Activated CD4-positive, alpha-beta memory T cell treated with anti-CD3 and anti-CD28 coated beads, Interleukin-2, amount 10 ng/mL, durations not matched to agents 7 days and 5 days (primary cell): ENCODE measurements at regions not wholly inside any gene's neighbourhood (a gene's known extent, or its start where the extent isn't known, plus 50 kb on each side); places are given as distances from the start of the nearest gene placed in this dataset.

Source experiments
- CTCF ChIA-PET: fragments of 350-600 bp; sonication (Branson Sonifier 250); formaldehyde crosslinking; loops from one replicate; lab custom pipeline; 2021; ENCODE audit warnings: antibody characterized with exemption, inconsistent platforms; lab: Charles Lee
- POLR2A ChIA-PET: fragments of 350-600 bp; sonication (Branson Sonifier 250); formaldehyde crosslinking; loops from one replicate; lab custom pipeline; 2021; ENCODE audit warnings: antibody characterized with exemption; lab: Charles Lee
- DNase-seq: peaks from one replicate; pipeline ENCODE4 v3.0.0-alpha.2; 2020
- H3K27ac Mint-ChIP-seq: one replicate; pipeline ENCODE4 v1.8.0; 2021; ENCODE audit warnings: mild to moderate bottlenecking, mixed read lengths
- H3K27me3 Mint-ChIP-seq: one replicate; pipeline ENCODE4 v1.8.0; 2021; ENCODE audit warnings: mixed read lengths
- H3K36me3 Mint-ChIP-seq: one replicate; pipeline ENCODE4 v1.8.0; 2021; ENCODE audit warnings: low read depth, mixed read lengths
- H3K4me1 Mint-ChIP-seq: one replicate; pipeline ENCODE4 v1.8.0; 2021; ENCODE audit warnings: mixed read lengths
- H3K4me3 Mint-ChIP-seq: one replicate; pipeline ENCODE4 v1.8.0; 2021; ENCODE audit warnings: mild to moderate bottlenecking, mixed read lengths
- H3K9me3 Mint-ChIP-seq: one replicate; pipeline ENCODE4 v1.8.0; 2021; ENCODE audit warnings: mixed read lengths

DNA sequence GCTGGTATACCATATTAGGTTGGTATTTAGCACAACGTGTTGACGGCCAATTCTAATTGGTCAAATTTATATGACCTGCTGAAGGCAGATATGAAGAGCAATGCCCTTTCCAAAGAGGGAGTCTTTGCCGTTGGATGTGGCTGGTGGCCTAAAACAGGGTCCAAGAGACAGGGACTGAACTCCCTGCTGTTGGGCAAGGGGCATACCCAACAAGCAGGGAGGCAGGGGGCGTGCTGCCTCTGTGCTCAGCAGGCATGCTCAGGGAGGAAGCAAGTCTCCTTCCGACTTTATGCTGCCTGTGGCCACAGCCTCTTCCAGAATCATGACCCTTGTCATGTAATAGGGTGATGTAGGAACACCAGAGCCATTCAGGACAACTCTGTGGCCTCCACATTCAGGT, 167.7 kb upstream of the NPVF start:
- no peak for DNase-seq
- ChIA-PET POLR2A (no interaction called here), CTCF (interaction anchor here (1.3 to 2.9 kb wide), 2 partner anchors 136 to 169 kb away, joined by 3 to 11 read pairs; no protein-coding TSS in a partner anchor)
- Mint-ChIP-seq H3K36me3 (no peaks in the 10 kb centered on the region), H3K27ac (no peak overlapping the region), H3K27me3 (peaks cover 10% of the 10 kb centered on the region), H3K9me3 (no peaks in the 10 kb centered on the region), H3K4me1 (no peaks in the 10 kb centered on the region), H3K4me3 (no peak overlapping the region)

DNA sequence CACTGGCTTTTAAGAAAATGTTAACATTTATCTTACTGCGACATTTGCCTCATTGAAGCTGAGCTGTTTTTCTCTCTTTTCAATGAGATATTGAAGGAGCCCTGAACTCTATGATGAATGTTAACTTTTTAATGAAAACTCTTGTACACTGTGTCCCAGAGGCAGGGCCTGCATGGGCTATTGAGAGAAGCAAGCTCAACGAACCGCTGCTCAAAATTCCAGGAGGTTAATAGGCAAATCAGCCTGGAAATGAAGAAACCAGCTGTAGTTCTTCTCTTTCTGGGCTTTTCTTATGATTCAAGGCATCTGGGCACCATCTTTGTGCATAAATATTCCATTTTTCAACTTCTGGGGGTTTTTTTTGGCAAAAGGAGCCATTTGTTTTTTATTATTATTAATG, 168.4 kb upstream of the NPVF start:
- no peak for DNase-seq
- Mint-ChIP-seq H3K36me3 (no peaks in the 10 kb centered on the region), H3K4me3 (no peak overlapping the region), H3K27me3 (peaks cover 4% of the 10 kb centered on the region), H3K4me1 (no peaks in the 10 kb centered on the region), H3K9me3 (no peaks in the 10 kb centered on the region), H3K27ac (no peak overlapping the region)
- CTCF ChIA-PET, result interaction anchor here (1.3 kb wide), 1 partner anchor 137 kb away, joined by 3 read pairs; no protein-coding TSS in a partner anchor
- POLR2A ChIA-PET, result no interaction called here

DNA sequence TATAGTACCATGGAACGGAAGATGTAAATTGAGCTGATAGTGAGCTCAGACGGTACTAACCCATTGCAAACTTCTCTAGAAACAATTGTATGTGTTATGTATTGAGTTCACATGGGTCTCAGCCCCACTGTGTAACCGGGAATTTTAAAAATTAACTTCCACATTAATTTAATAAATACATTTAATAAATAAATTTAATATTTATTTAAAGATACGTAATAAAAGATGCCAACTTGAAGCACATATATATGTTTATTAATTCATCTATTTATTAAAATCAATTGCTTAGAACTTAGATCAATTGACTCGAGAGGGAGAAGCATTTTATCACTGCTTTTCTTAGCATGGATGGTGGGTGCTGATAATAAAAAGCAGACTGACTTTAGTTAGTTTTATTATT, 170.1 kb upstream of the NPVF start:
- H3K36me3 Mint-ChIP-seq, result no peaks in the 10 kb centered on the region
- POLR2A ChIA-PET, result no interaction called here
- H3K27ac Mint-ChIP-seq, result no peak overlapping the region
- H3K4me1 Mint-ChIP-seq, result no peaks in the 10 kb centered on the region
- no peak for DNase-seq
- H3K9me3 Mint-ChIP-seq, result no peaks in the 10 kb centered on the region
- H3K27me3 Mint-ChIP-seq, result peaks cover 2% of the 10 kb centered on the region
- CTCF ChIA-PET, result no interaction called here
- H3K4me3 Mint-ChIP-seq, result no peak overlapping the region

DNA sequence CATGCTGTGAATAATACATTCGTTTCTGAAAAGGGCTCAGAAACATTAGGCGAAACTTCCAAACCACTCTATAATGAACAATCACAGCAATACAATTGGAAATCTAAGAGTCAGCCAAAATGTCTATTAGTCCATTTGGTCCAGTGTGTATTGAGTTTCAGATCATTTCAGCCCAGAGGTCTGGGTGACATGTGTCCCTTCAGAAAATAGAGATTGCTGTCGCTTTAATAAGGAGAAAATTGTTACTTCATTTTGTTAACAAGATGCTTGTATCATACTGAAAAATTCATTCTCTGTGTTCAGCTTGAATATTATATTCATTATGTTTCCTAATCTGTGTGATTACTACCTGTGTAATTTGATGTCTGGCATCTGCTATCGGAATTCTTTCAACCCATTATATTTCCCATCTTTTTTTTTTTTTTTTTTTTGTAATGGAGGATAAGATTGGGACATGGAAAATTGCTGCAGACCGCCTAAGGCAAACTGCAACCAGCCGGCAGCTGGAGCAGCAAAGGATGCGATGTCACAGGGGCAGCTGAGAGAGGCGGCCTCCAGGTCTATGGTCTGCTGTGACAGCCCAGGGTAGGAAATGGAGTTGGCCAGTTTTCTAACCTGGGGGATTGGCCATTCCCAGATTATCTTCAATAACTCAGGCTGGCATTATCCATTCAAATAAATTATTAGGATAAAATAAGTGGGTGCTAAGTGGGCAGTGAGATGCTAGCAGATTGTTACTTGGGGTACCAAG, 170.9 kb upstream of the NPVF start:
- H3K27me3 Mint-ChIP-seq, result peaks cover under 1% of the 10 kb centered on the region
- H3K9me3 Mint-ChIP-seq, result no peaks in the 10 kb centered on the region
- no peak overlapping the region for H3K4me3 Mint-ChIP-seq
- no peak overlapping the region for H3K27ac Mint-ChIP-seq
- ChIA-PET CTCF (no interaction called here), POLR2A (no interaction called here)
- DNase-seq, result no peak
- H3K4me1 Mint-ChIP-seq, result no peaks in the 10 kb centered on the region
- H3K36me3 Mint-ChIP-seq, result no peaks in the 10 kb centered on the region

DNA sequence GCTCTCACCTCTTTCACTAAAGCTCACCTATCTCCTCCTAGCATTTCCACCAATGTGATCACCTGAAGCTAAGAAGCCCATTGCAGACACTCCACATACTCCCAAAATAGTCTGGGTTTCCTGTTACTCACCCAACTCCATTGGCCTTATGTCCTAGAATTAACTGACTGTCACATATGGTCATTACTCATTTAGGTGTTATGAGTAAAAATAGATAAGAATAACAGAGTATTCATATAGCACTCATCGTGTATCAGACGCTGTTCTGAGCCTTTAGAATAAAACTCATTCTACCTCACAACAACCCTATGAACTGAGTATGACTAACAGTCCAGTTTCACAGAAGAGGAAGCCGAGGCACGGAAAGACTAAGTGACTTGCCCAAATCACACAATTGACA, 174.2 kb upstream of the NPVF start:
- Mint-ChIP-seq H3K4me3 (no peak overlapping the region), H3K4me1 (no peaks in the 10 kb centered on the region), H3K36me3 (no peaks in the 10 kb centered on the region), H3K9me3 (no peaks in the 10 kb centered on the region), H3K27me3 (peaks cover 2% of the 10 kb centered on the region), H3K27ac (no peak overlapping the region)
- ChIA-PET POLR2A (no interaction called here), CTCF (interaction anchor here (1.0 kb wide), 1 partner anchor 11 kb away, joined by 4 read pairs; no protein-coding TSS in a partner anchor)
- DNase-seq, result no peak

DNA sequence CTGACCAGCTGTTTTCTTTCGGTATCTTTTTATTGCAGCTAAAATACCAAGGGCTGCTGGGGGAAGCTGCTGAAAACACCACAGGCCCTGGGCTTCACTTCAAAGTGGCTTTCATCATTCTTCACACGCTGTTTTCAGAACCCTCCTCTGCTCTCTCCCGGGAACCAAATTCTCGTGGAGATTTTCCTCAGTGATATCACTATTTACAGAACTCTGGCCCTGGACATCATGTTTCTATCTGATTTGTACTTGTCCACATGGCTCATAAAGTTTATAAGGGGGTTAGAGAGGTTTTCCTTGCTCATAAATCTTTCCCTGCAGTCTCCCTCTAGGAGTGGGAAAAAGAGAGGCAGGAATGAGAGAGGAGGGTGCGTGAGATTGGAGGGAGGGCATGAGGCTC, 177.4 kb upstream of the NPVF start:
- Mint-ChIP-seq H3K36me3 (no peaks in the 10 kb centered on the region), H3K27ac (no peak overlapping the region), H3K9me3 (no peaks in the 10 kb centered on the region), H3K27me3 (peaks cover 2% of the 10 kb centered on the region), H3K4me3 (no peak overlapping the region), H3K4me1 (no peaks in the 10 kb centered on the region)
- CTCF ChIA-PET, result no interaction called here
- POLR2A ChIA-PET, result no interaction called here
- no peak for DNase-seq

DNA sequence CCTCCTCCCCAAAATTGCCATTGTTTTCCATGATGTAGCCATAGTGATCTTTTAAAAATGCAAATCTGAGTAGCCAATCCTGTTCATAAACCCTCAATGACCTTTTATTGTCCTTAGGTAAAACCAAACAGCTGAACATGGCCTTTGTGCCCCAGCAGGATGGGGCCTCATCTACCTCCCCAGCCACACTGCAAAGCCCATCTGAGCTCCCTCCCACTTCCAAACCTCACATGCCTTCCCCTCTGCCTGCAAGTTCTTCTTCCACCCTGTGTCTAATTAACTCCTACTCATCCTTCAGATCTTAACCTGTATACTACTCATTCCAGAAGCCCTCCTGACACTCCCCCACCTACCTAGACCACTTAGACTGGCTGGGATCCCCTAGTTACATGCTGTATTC, 178.8 kb upstream of the NPVF start:
- POLR2A ChIA-PET, result no interaction called here
- DNase-seq, result no peak
- H3K9me3 Mint-ChIP-seq, result no peaks in the 10 kb centered on the region
- CTCF ChIA-PET, result no interaction called here
- no peak overlapping the region for H3K27ac Mint-ChIP-seq
- H3K36me3 Mint-ChIP-seq, result no peaks in the 10 kb centered on the region
- no peak overlapping the region for H3K4me3 Mint-ChIP-seq
- H3K4me1 Mint-ChIP-seq, result no peaks in the 10 kb centered on the region
- peaks cover 5% of the 10 kb centered on the region for H3K27me3 Mint-ChIP-seq

DNA sequence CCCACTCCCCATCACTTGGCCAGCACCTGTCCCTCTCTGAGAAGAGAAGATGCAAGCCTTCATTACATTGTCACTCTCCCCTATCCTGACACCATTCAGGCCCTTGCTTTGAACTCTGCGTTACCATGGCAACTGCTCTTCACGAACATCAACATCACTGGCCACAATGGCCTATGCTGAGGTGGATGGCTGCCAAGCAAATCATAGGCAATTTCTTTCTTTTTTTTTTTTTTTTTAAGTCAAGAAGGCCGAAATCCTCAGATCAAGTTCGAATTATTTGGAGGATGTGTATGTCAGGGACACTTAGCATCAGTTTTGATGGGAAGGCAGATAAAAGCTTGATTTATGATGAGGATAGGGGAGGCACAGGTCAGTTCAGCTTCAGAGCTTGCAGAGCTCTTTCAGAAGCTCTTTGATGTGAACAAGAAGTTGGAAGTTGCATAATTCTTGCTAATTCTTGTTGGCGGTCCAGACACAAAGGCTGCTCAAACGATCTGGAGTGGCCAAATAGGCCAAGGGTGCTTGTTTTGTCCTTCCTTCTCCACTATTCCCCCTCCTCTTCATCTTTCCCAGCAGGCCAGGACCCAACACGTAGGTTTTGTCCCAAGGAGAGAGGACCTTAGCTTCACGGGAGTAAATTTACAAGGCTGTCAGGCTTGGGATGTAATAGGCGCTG, 179.9 kb upstream of the NPVF start:
- H3K9me3 Mint-ChIP-seq, result no peaks in the 10 kb centered on the region
- ChIA-PET POLR2A (no interaction called here), CTCF (interaction anchor here (0.7 kb wide), 1 partner anchor 1049 kb away, joined by 4 read pairs; no protein-coding TSS in a partner anchor)
- DNase-seq, result no peak
- H3K4me1 Mint-ChIP-seq, result no peaks in the 10 kb centered on the region
- peaks cover 5% of the 10 kb centered on the region for H3K27me3 Mint-ChIP-seq
- no peak overlapping the region for H3K27ac Mint-ChIP-seq
- H3K4me3 Mint-ChIP-seq, result no peak overlapping the region
- H3K36me3 Mint-ChIP-seq, result no peaks in the 10 kb centered on the region

DNA sequence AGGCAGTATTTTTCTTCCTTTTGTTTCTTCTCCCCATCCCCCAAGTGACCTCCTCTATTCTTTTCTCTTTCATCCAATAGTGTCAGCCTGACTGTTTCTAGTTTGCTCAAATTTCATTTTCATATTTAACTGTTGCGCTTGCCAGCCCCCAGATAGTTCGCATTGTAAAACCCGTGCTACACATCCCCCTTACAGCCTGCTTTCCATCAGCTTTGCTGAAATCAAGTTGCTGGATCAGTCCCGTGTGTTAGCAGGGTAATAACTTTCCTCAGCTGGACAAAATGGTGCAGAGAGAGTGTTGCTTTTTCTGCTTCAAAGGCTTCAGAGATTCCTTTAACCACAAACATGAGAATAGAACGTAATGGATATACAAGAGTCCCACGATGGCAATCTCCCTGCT, 180.6 kb upstream of the NPVF start:
- no peak overlapping the region for H3K4me3 Mint-ChIP-seq
- H3K27me3 Mint-ChIP-seq, result peaks cover 5% of the 10 kb centered on the region
- ChIA-PET POLR2A (no interaction called here), CTCF (no interaction called here)
- DNase-seq, result no peak
- H3K27ac Mint-ChIP-seq, result no peak overlapping the region
- H3K36me3 Mint-ChIP-seq, result no peaks in the 10 kb centered on the region
- no peaks in the 10 kb centered on the region for H3K4me1 Mint-ChIP-seq
- H3K9me3 Mint-ChIP-seq, result no peaks in the 10 kb centered on the region

DNA sequence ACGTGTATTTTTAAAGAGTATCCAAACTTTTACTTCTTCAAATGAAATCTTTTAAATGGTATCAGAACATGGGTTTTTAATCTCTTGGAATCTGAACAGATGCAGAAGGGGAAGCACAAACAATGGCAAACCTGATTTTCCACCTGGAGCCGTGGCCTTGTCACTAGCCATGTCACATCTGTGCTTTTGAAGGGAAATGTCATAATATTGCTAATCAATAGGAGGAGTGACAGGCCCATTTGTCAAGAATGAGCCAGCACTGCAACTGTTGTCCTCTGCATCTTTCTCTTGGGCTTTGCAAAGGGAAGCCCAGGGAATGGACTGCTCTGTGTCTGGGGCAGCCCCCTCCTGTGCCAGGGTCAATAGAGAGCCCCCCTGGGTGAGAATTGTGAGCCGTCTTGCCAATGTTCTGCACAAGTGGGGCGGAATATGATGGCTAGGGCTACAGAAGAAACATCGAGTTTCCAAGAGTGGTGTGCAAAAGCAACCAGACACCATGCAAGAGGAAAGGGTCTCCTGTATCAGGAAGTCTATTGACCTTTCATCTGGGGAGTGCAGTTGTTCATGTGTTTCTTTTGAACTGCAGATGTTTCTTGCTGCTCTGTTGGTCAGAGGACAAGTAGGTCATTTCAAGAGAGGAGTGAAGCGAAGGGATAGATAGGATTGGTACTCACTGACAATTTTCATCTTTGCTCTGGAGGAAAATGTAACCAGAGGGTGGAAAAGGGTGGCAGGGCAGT, 181.8 kb upstream of the NPVF start:
- POLR2A ChIA-PET, result no interaction called here
- DNase-seq, result no peak
- Mint-ChIP-seq H3K27me3 (peaks cover 4% of the 10 kb centered on the region), H3K36me3 (no peaks in the 10 kb centered on the region), H3K4me3 (no peak overlapping the region), H3K4me1 (no peaks in the 10 kb centered on the region), H3K27ac (no peak overlapping the region), H3K9me3 (no peaks in the 10 kb centered on the region)
- CTCF ChIA-PET, result no interaction called here

DNA sequence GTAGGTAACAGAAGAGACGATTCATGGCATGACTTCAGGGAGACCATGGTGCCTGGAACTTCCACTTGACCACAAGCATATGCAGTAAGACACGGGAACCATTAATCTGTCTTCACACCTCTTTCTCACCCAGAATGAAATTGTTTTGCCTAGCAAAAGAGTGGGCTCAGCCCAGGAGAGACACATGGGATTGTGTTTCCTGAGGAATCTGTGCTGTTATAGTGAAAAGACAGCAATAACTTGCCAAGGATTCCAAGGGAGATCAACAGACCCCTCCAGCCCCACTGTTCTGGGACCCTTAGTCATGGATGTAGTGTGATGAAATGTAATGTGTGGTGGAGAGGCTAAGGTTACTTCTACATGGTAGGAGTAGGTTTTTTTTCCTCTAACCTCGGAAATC, 192.5 kb upstream of the NPVF start:
- no peaks in the 10 kb centered on the region for H3K9me3 Mint-ChIP-seq
- H3K4me1 Mint-ChIP-seq, result no peaks in the 10 kb centered on the region
- no peaks in the 10 kb centered on the region for H3K27me3 Mint-ChIP-seq
- H3K36me3 Mint-ChIP-seq, result no peaks in the 10 kb centered on the region
- no peak for DNase-seq
- H3K4me3 Mint-ChIP-seq, result no peak overlapping the region
- POLR2A ChIA-PET, result no interaction called here
- H3K27ac Mint-ChIP-seq, result no peak overlapping the region
- CTCF ChIA-PET, result no interaction called here

DNA sequence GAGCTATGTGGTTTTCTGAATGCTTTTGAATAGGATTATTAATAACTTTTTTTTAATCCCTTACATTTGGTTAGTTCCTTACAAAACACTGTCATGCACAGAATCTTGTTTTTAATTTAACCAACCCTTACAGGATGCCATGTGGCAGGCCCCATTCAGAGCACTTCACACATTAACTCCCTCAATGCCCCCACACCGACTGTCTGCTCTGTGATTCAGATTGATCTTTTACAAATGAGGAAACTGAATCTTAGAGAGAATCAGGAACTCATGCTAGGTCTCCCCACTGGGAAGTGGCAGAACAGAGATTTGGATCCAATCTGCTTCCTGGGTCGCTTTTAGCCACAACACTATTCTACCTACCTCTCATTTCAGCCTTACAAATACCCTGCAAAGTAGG, 195.8 kb upstream of the NPVF start:
- H3K36me3 Mint-ChIP-seq, result no peaks in the 10 kb centered on the region
- no peak overlapping the region for H3K27ac Mint-ChIP-seq
- no peak overlapping the region for H3K4me3 Mint-ChIP-seq
- peaks cover 3% of the 10 kb centered on the region for H3K27me3 Mint-ChIP-seq
- ChIA-PET POLR2A (no interaction called here), CTCF (no interaction called here)
- DNase-seq, result no peak
- H3K4me1 Mint-ChIP-seq, result no peaks in the 10 kb centered on the region
- H3K9me3 Mint-ChIP-seq, result no peaks in the 10 kb centered on the region

DNA sequence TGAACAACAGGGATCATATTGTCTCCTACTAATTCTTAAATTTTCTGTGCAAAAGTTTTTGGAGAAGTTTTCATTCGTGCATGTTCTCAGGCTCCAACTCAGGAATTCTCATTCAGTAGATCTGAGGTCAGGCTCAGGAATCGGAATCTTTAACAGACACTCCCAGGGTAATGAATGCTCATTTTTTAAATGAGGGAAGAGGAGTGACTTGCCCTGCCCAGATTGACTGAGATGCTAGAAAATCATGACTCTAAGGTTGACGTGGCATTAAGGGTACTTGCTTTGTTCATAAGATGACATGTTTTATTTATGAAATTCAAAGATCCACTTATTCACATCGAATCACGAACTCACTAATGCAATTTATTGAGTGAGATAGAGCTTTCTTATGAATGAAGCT, 196.6 kb upstream of the NPVF start:
- Mint-ChIP-seq H3K4me1 (no peaks in the 10 kb centered on the region), H3K27ac (no peak overlapping the region), H3K36me3 (no peaks in the 10 kb centered on the region), H3K9me3 (no peaks in the 10 kb centered on the region), H3K27me3 (peaks cover 3% of the 10 kb centered on the region), H3K4me3 (no peak overlapping the region)
- no peak for DNase-seq
- ChIA-PET POLR2A (no interaction called here), CTCF (no interaction called here)
